NCI-H1105 (cell line): ENCODE measurements at regions not wholly inside any gene's neighbourhood (a gene's known extent, or its start where the extent isn't known, plus 50 kb on each side); places are given as distances from the start of the nearest gene placed in this dataset.
A peak's percentile ranks its signal among the peaks of the same experiment; 100 is the strongest.

ENCODE experiments used
- DNase-seq: peaks from one replicate; lab custom pipeline; 2025; lab: John Stamatoyannopoulos, UW

GRCh38 chr4:15231265-15232091, 196.4 kb upstream of the C1QTNF7 start:
- peak; percentile 34 for DNase-seq

- DNase-seq = no peak
Observed at GRCh38 chr4:15232366-15233263, 195.2 kb upstream of the C1QTNF7 start.

GRCh38 chr4:15233264-15233597, 194.6 kb upstream of the C1QTNF7 start:
- no peak for DNase-seq

GRCh38 chr4:15233626-15234025, 194.2 kb upstream of the C1QTNF7 start:
- DNase-seq = no peak

GRCh38 chr4:15234116-15234855, 193.5 kb upstream of the C1QTNF7 start:
- DNase-seq = no peak

- no peak for DNase-seq
Observed at GRCh38 chr4:15234856-15235126, 193.0 kb upstream of the C1QTNF7 start.

GRCh38 chr4:15235135-15235534, 192.7 kb upstream of the C1QTNF7 start:
- DNase-seq = no peak

GRCh38 chr4:15237648-15238230, 190.1 kb upstream of the C1QTNF7 start:
- no peak for DNase-seq

- no peak for DNase-seq
Observed at GRCh38 chr4:15238720-15239119, 189.1 kb upstream of the C1QTNF7 start.

- DNase-seq = no peak
Observed at GRCh38 chr4:15239866-15240265, 188.0 kb upstream of the C1QTNF7 start.

GRCh38 chr4:15240764-15241163, 187.1 kb upstream of the C1QTNF7 start:
- DNase-seq = no peak

GRCh38 chr4:15242021-15242420, 185.8 kb upstream of the C1QTNF7 start:
- DNase-seq = no peak

- DNase-seq = no peak
Observed at GRCh38 chr4:15244354-15244753, 183.5 kb upstream of the C1QTNF7 start.

- no peak for DNase-seq
Observed at GRCh38 chr4:15245006-15245530, 182.8 kb upstream of the C1QTNF7 start.

GRCh38 chr4:15250021-15250441, 177.8 kb upstream of the C1QTNF7 start:
- DNase-seq = no peak

GRCh38 chr4:15253349-15253748, 174.5 kb upstream of the C1QTNF7 start:
- no peak for DNase-seq

GRCh38 chr4:15254236-15254880, 173.5 kb upstream of the C1QTNF7 start:
- no peak for DNase-seq

- no peak for DNase-seq
Observed at GRCh38 chr4:15255537-15255936, 172.3 kb upstream of the C1QTNF7 start.

- no peak for DNase-seq
Observed at GRCh38 chr4:15260758-15261157, 167.1 kb upstream of the C1QTNF7 start.

- DNase-seq = no peak
Observed at GRCh38 chr4:15262396-15262795, 165.4 kb upstream of the C1QTNF7 start.

GRCh38 chr4:15270201-15270600, 157.6 kb upstream of the C1QTNF7 start:
- no peak for DNase-seq

GRCh38 chr4:15286041-15286440, 141.8 kb upstream of the C1QTNF7 start:
- no peak for DNase-seq
